Naive B cell (primary cell): ENCODE measurements at regions not wholly inside any gene's neighbourhood (a gene's known extent, or its start where the extent isn't known, plus 50 kb on each side); places are given as distances from the start of the nearest gene placed in this dataset.
A peak's percentile ranks its signal among the peaks of the same experiment; 100 is the strongest.

Source experiments
- ATAC-seq, 2 donors: fragments of 150-1000 bp; cut with Tn5 transposase; 2 replicates each; pipeline ENCODE4 v1.10.0; 2021; ENCODE audit warnings: low read depth in 2 of 2, mild to moderate bottlenecking in 2 of 2, moderate library complexity in 2 of 2
- DNase-seq: peaks from one replicate; pipeline ENCODE4 v3.0.0; 2022
- H3K27ac Mint-ChIP-seq, 6 donors: one replicate each; pipeline ENCODE4 v1.8.0; 2020 to 2022; ENCODE audit warnings: mild to moderate bottlenecking in 6 of 6, mixed read lengths in 6 of 6, moderate library complexity in 5 of 6, inconsistent platforms in 2 of 6
- H3K27me3 Mint-ChIP-seq, 3 donors: one replicate each; pipeline ENCODE4 v1.8.0; 2021 to 2022; ENCODE audit warnings: mixed read lengths in 3 of 3, mild to moderate bottlenecking in 1 of 3
- H3K36me3 Mint-ChIP-seq, 2 donors: one replicate each; pipeline ENCODE4 v1.8.0; 2020 to 2022; ENCODE audit warnings: mixed read lengths in 2 of 2, inconsistent platforms in 1 of 2, mild to moderate bottlenecking in 1 of 2
- H3K4me1 Mint-ChIP-seq, 3 donors: one replicate each; pipeline ENCODE4 v1.8.0; 2020 to 2022; ENCODE audit warnings: mixed read lengths in 3 of 3, inconsistent platforms in 1 of 3, mild to moderate bottlenecking in 1 of 3, moderate library complexity in 1 of 3
- H3K4me3 Mint-ChIP-seq, 8 donors: one replicate each; pipeline ENCODE4 v1.8.0; 2020 to 2022; ENCODE audit warnings: mild to moderate bottlenecking in 8 of 8, mixed read lengths in 8 of 8, moderate library complexity in 8 of 8, inconsistent platforms in 2 of 8
- H3K9me3 Mint-ChIP-seq, 7 donors: one replicate each; pipeline ENCODE4 v1.8.0; 2020 to 2022; ENCODE audit warnings: mixed read lengths in 7 of 7, mild to moderate bottlenecking in 5 of 7, inconsistent platforms in 2 of 7, moderate library complexity in 1 of 7

GRCh38 chr3:36303286-36303685, 77.0 kb upstream of the STAC start:
- no peak overlapping the region for H3K27ac Mint-ChIP-seq
- no peak for DNase-seq
- ATAC-seq: no peak
- H3K36me3 Mint-ChIP-seq: no peaks in the 10 kb centered on the region
- H3K27me3 Mint-ChIP-seq: peaks cover 0 to 5% (median 0%) of the 10 kb centered on the region in 3 donors
- H3K9me3 Mint-ChIP-seq: no peaks in the 10 kb centered on the region
- H3K4me1 Mint-ChIP-seq: no peaks in the 10 kb centered on the region
- H3K4me3 Mint-ChIP-seq: no peak overlapping the region

DNA sequence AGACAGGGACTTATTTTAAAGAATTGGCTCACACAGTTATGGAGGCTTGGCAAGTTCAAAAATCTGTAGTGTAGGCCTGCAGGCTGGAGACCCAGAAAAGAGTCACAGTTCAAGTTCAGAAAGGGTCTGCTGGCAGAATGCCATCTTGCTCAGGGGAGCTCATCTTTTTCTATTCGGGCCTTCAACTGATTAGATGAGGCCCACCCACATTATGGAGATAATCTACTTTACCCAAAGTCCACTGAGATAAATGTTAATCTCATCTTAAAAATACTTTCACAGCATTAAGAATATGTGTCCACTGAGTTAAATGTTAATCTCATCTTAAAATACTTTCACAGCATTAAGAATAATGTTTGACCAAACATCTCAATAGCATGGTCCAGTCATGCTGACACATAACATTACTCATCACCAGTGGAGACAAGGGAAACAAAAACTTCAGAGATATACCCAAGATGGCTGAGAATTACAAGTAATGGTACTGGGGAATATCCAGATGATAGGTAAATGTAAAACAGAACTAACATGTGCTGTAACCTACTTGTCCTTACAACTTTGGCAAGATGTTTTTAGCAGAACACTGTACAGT, 74.3 kb upstream of the STAC start:
- ATAC-seq (no peak), DNase-seq (no peak)
- H3K9me3 Mint-ChIP-seq: no peaks in the 10 kb centered on the region
- H3K4me3 Mint-ChIP-seq: no peak overlapping the region
- H3K27me3 Mint-ChIP-seq: peaks cover 0 to 5% (median 0%) of the 10 kb centered on the region in 3 donors
- H3K36me3 Mint-ChIP-seq: no peaks in the 10 kb centered on the region
- no peaks in the 10 kb centered on the region for H3K4me1 Mint-ChIP-seq
- no peak overlapping the region for H3K27ac Mint-ChIP-seq

DNA sequence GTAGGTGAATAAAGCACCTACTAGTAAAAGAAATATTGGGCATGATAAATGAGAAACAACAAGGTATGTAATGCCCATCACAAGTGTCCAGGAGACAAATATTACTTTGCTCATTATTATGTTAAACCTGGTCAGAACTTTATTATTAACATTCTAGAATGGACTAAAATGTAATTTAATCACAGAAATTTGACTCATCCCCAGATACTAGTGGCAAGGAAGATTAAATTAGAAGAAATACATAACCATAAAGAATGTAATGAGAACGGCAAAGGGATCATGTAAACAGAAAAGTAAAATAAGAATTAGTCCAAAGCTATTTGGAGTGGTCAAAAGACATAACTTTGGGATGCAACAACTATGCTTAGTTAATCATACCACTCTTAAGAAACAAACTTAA, 71.2 kb upstream of the STAC start:
- Mint-ChIP-seq H3K27me3 (peaks cover 0 to 2% (median 0%) of the 10 kb centered on the region in 3 donors), H3K9me3 (peaks cover 0 to 2% (median 0%) of the 10 kb centered on the region in 7 donors), H3K4me1 (no peaks in the 10 kb centered on the region), H3K4me3 (no peak overlapping the region), H3K27ac (no peak overlapping the region), H3K36me3 (no peaks in the 10 kb centered on the region)
- ATAC-seq: no peak
- no peak for DNase-seq

GRCh38 chr3:36312351-36312750, 68.0 kb upstream of the STAC start:
- Mint-ChIP-seq H3K27me3 (no peaks in the 10 kb centered on the region), H3K36me3 (peaks cover 0 to 8% of the 10 kb centered on the region in 2 donors), H3K4me3 (no peak overlapping the region), H3K9me3 (peaks cover 5 to 22% (median 8%) of the 10 kb centered on the region in 7 donors), H3K27ac (no peak overlapping the region), H3K4me1 (no peaks in the 10 kb centered on the region)
- ATAC-seq (no peak), DNase-seq (no peak)

DNA sequence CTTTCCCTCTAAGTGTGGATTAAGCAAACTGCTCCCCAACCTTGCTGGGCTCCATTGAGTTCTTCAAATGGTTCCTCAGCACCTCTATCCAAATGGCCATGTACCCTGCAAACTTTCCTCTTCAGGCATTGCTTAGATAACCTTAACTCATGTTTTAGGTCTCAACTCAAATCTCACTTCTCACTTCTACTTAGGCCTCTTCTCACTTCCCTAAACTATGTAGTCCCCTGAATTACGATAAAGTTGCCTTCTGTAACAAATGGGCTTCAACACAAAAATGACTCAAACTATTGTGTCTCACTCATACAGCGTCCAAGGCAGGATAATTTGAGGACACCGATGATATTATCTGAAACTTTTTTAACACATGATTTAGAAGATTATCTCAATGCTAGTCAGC, 62.4 kb upstream of the STAC start:
- ATAC-seq: no peak
- peak overlapping the region in 1 of 6 donors; percentile 26 for H3K27ac Mint-ChIP-seq
- H3K4me1 Mint-ChIP-seq: no peaks in the 10 kb centered on the region
- H3K27me3 Mint-ChIP-seq: no peaks in the 10 kb centered on the region
- H3K36me3 Mint-ChIP-seq: peaks cover 0 to 8% of the 10 kb centered on the region in 2 donors
- H3K9me3 Mint-ChIP-seq: peaks cover 5 to 26% (median 10%) of the 10 kb centered on the region in 7 donors
- H3K4me3 Mint-ChIP-seq: no peak overlapping the region
- no peak for DNase-seq

DNA sequence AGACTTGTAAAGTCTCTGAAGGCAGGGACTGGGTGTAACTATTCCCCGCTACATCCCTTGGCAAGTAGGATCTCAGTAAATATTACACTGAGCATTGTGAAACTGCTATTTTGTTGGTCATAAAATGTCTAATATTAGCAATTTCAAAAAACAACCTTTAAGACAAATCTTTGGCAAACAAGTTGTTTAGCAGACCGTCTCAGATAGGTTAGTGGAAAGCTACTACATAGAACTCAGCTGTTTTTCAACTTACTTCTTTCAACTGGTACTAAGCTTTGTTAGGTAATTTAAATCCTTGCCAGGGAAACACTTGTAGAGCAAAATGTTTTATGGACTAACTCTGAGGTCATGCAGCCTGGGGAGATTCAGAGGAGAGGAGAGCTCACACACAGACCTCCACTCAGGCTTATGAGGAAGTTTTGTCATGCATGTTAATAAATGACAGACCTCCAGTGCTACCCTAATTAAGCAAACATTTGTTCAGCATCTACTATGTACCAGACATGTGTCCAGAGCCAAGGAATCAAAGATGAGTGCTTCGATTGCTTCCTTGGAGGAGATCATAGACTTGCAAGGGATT, 61.6 kb upstream of the STAC start:
- Mint-ChIP-seq H3K27me3 (peaks cover 0 to 3% (median 0%) of the 10 kb centered on the region in 3 donors), H3K4me3 (no peak overlapping the region), H3K27ac (no peak overlapping the region), H3K36me3 (peaks cover 0 to 8% of the 10 kb centered on the region in 2 donors), H3K9me3 (peaks cover 5 to 26% (median 13%) of the 10 kb centered on the region in 7 donors), H3K4me1 (no peaks in the 10 kb centered on the region)
- ATAC-seq (no peak), DNase-seq (no peak)

DNA sequence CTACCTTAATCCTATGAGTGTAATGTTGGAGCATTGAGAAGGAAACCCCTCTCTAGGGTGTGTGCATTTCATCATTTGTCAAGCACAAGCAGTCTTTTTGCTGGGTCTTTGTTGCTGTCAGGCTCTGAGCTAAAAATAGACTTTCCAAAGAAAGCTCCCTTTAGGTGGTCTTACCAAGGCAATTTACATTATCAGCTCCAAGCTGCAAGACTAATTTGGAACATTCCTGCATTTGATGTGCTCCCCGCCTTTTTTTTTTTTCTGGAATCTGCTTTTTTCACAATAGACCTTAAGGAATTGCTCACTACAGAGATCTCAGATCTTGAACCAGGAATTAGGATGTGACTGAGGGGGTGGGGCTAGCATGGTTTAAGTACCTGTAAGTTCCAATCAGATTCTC, 60.6 kb upstream of the STAC start:
- ATAC-seq: no peak
- Mint-ChIP-seq H3K4me3 (no peak overlapping the region), H3K27ac (no peak overlapping the region), H3K9me3 (peaks cover 2 to 26% (median 14%) of the 10 kb centered on the region in 7 donors), H3K27me3 (peaks cover 0 to 3% (median 0%) of the 10 kb centered on the region in 3 donors), H3K36me3 (peaks cover 0 to 8% of the 10 kb centered on the region in 2 donors), H3K4me1 (no peaks in the 10 kb centered on the region)
- DNase-seq: no peak
